ENCODE measurements at regions not wholly inside any gene's neighbourhood (a gene's known extent, or its start where the extent isn't known, plus 50 kb on each side); places are given as distances from the start of the nearest gene placed in this dataset.

- Histone ChIP-seq H3K9me2 (ENCODE audit: insufficient read depth) (no peaks in the 10 kb centered on the region), H3K36me3 (ENCODE audit: insufficient read depth) (no peaks in the 10 kb centered on the region), H3K27me3 (ENCODE audit: insufficient read depth) (no peaks in the 10 kb centered on the region), H3K27ac (ENCODE audit: low read depth) (no peak overlapping the region), H3F3A (replicated peaks; ENCODE audit: low read depth) (no peaks in the 10 kb centered on the region), H3K79me2 (replicated peaks; ENCODE audit: insufficient read depth) (no peaks in the 10 kb centered on the region), H2AFZ (no peak overlapping the region), H4K20me1 (replicated peaks; ENCODE audit: insufficient read depth) (no peaks in the 10 kb centered on the region), H3K4me1 (ENCODE audit: insufficient read depth) (no peaks in the 10 kb centered on the region), H3K4me3 (no peak overlapping the region), H3K4me2 (no peak overlapping the region)
- Mint-ChIP-seq H3K27ac (no peak overlapping the region), H3K27me3 (ENCODE audit: insufficient read depth, low read depth, poor library complexity) (no peaks in the 10 kb centered on the region), H3K36me3 (ENCODE audit: low read depth) (no peaks in the 10 kb centered on the region), H3K9me3 (no peaks in the 10 kb centered on the region), H3K4me1 (no peaks in the 10 kb centered on the region), H3K4me3 (no peak overlapping the region)
- no peak for ATAC-seq
- no peak for DNase-seq (ENCODE audit: low spot score)
- TF ChIP-seq ZNF114 (CRISPR knock-in tag; IDR thresholded peaks at IDR 0.05) (no peak), CREB1 (CRISPR knock-in tag; IDR thresholded peaks at IDR 0.05; ENCODE audit: low read depth) (no peak), EZH2phosphoT487 (IDR thresholded peaks at IDR 0.05; ENCODE audit: unreplicated experiment) (no peak), ZNF462 (CRISPR knock-in tag; IDR thresholded peaks at IDR 0.05) (no peak), NANOG (IDR thresholded peaks at IDR 0.05; ENCODE audit: borderline replicate concordance) (no peak), CTCF (conservative IDR thresholded peaks at IDR 0.05; ENCODE audit: low read depth in 2 of 2) (no peak), STAT1 (IDR thresholded peaks at IDR 0.05; ENCODE audit: unreplicated experiment) (no peak)
Measured at GRCh38 chrX:118219866-118220265, 103.3 kb upstream of the KLHL13 start.

All from GM23338 (cell line).